Hepatocyte (in vitro differentiated cells): ENCODE measurements at regions not wholly inside any gene's neighbourhood (a gene's known extent, or its start where the extent isn't known, plus 50 kb on each side); places are given as distances from the start of the nearest gene placed in this dataset.

ENCODE experiments used
- DNase-seq: peaks from one replicate; pipeline ENCODE4 v3.0.0-alpha.2; 2016; ENCODE audit warnings: low spot score
- H2AFZ ChIP-seq: fragments of 200-600 bp; sonication (generic); 2 replicates; pipeline ENCODE4 v1.6.0; 2016; ENCODE audit warnings: antibody characterized with exemption, mild to moderate bottlenecking
- H3K27ac ChIP-seq: fragments of 200-600 bp; sonication (generic); 2 replicates; pipeline ENCODE4 v1.5.1; 2016; ENCODE audit warnings: mild to moderate bottlenecking
- H3K27me3 ChIP-seq: fragments of 200-600 bp; sonication (generic); 2 replicates; pipeline ENCODE4 v1.6.1; 2016
- H3K36me3 ChIP-seq: fragments of 200-600 bp; sonication (generic); replicated peaks from 2 replicates; pipeline ENCODE4 v1.5.1; 2016; ENCODE audit warnings: low read depth; ENCODE audit not compliant: insufficient read depth
- H3K4me1 ChIP-seq: fragments of 200-600 bp; sonication (generic); 2 replicates; pipeline ENCODE4 v1.5.1; 2016; ENCODE audit warnings: mild to moderate bottlenecking, moderate library complexity; ENCODE audit not compliant: insufficient read depth
- H3K4me2 ChIP-seq: fragments of 200-600 bp; sonication (generic); 2 replicates; pipeline ENCODE4 v1.6.0; 2016
- H3K4me3 ChIP-seq: fragments of 200-600 bp; sonication (generic); 2 replicates; pipeline ENCODE4 v1.5.1; 2016; ENCODE audit warnings: mild to moderate bottlenecking
- H3K79me2 ChIP-seq: fragments of 200-600 bp; sonication (generic); 2 replicates; pipeline ENCODE4 v1.6.0; 2017; ENCODE audit warnings: mild to moderate bottlenecking
- H3K9me2 ChIP-seq: fragments of 200-600 bp; sonication (generic); replicated peaks from 2 replicates; pipeline ENCODE4 v1.6.0; 2017; ENCODE audit warnings: mild to moderate bottlenecking; ENCODE audit not compliant: insufficient read depth
- H3K9me3 ChIP-seq: fragments of 200-600 bp; sonication (generic); 2 replicates; pipeline ENCODE4 v1.5.1; 2016; ENCODE audit warnings: low read depth, mild to moderate bottlenecking
- H4K20me1 ChIP-seq: fragments of 200-600 bp; sonication (generic); 2 replicates; pipeline ENCODE4 v1.6.0; 2016; ENCODE audit warnings: mild to moderate bottlenecking; ENCODE audit not compliant: insufficient read depth, poor library complexity, severe bottlenecking
- CTCF ChIP-seq: fragments of 200-600 bp; sonication (generic); IDR thresholded peaks from 2 replicates; pipeline ENCODE4 v1.5.1; 2016; ENCODE audit warnings: antibody characterized with exemption, mild to moderate bottlenecking; ENCODE audit not compliant: poor library complexity
- EZH2 ChIP-seq: fragments of 200-600 bp; sonication (generic); IDR thresholded peaks from 2 replicates; pipeline ENCODE4 v1.6.1; 2016; ENCODE audit warnings: antibody characterized with exemption, mild to moderate bottlenecking, borderline replicate concordance
- EZH2phosphoT487 ChIP-seq: fragments of 200-600 bp; sonication (generic); IDR thresholded peaks from one replicate; pipeline ENCODE4 v1.6.1; 2018; ENCODE audit warnings: antibody characterized with exemption, mild to moderate bottlenecking, low read depth, moderate library complexity; ENCODE audit not compliant: unreplicated experiment, severe bottlenecking
- WGBS: methylation state at CpG from one replicate; pipeline ENCODE4 v1.1.6; 2016; ENCODE audit warnings: low lambda C conversion rate; ENCODE audit errors: missing lambda C conversion rate; 5-methylcytosine and 5-hydroxymethylcytosine counted together

- Histone ChIP-seq H3K4me3 (no peak overlapping the region), H3K9me3 (no peaks in the 10 kb centered on the region), H3K4me1 (no peaks in the 10 kb centered on the region), H3K27me3 (no peaks in the 10 kb centered on the region), H2AFZ (no peak overlapping the region), H3K4me2 (no peak overlapping the region), H3K9me2 (no peaks in the 10 kb centered on the region), H3K36me3 (no peaks in the 10 kb centered on the region), H3K27ac (peak overlapping the region; percentile 68), H3K79me2 (no peaks in the 10 kb centered on the region), H4K20me1 (no peaks in the 10 kb centered on the region)
- 72% methylated on average over 4 of the region's 4 CpGs for WGBS
- TF ChIP-seq EZH2phosphoT487, result no peak
- no peak for TF ChIP-seq CTCF
- TF ChIP-seq EZH2, result no peak
- peak; percentile 41 for DNase-seq
Measured at GRCh38 chr18:4870177-4870773, 326.8 kb downstream of the AKAIN1 start.

- Histone ChIP-seq H3K4me2 (no peak overlapping the region), H4K20me1 (no peaks in the 10 kb centered on the region), H3K4me3 (no peak overlapping the region), H3K27ac (no peak overlapping the region), H3K9me2 (no peaks in the 10 kb centered on the region), H3K27me3 (no peaks in the 10 kb centered on the region), H3K4me1 (no peaks in the 10 kb centered on the region), H3K79me2 (no peaks in the 10 kb centered on the region), H3K9me3 (no peaks in the 10 kb centered on the region), H3K36me3 (no peaks in the 10 kb centered on the region), H2AFZ (no peak overlapping the region)
- TF ChIP-seq CTCF (no peak), EZH2 (no peak), EZH2phosphoT487 (no peak)
- no peak for DNase-seq
- WGBS, result 69% methylated on average over 3 of the region's 3 CpGs
Measured at GRCh38 chr18:4869155-4869554, 327.9 kb downstream of the AKAIN1 start.

GRCh38 chr18:4858379-4859127, 338.5 kb downstream of the AKAIN1 start:
- H3K4me3 ChIP-seq, result no peak overlapping the region
- no peak overlapping the region for H3K27ac ChIP-seq
- 81% methylated on average over 3 of the region's 3 CpGs for WGBS
- H3K4me1 ChIP-seq, result no peaks in the 10 kb centered on the region
- H2AFZ ChIP-seq, result no peak overlapping the region
- H3K79me2 ChIP-seq, result no peaks in the 10 kb centered on the region
- no peaks in the 10 kb centered on the region for H3K9me3 ChIP-seq
- no peaks in the 10 kb centered on the region for H3K27me3 ChIP-seq
- H3K4me2 ChIP-seq, result no peak overlapping the region
- H3K36me3 ChIP-seq, result no peaks in the 10 kb centered on the region
- TF ChIP-seq CTCF, result no peak
- no peak for TF ChIP-seq EZH2phosphoT487
- TF ChIP-seq EZH2, result no peak
- no peaks in the 10 kb centered on the region for H4K20me1 ChIP-seq
- H3K9me2 ChIP-seq, result no peaks in the 10 kb centered on the region
- no peak for DNase-seq
